Lung (tissue), 11 donors: ENCODE measurements at regions not wholly inside any gene's neighbourhood (a gene's known extent, or its start where the extent isn't known, plus 50 kb on each side); places are given as distances from the start of the nearest gene placed in this dataset.
"Not testable (repeated sequence)": the region's sequence is repeated elsewhere in the genome, so short reads cannot be mapped to it uniquely, and the experiment has no call there.

ENCODE experiments used
- ATAC-seq: fragments of 200-7000 bp; cut with Tn5 transposase; one replicate; pipeline ENCODE4 v1.9.1; 2020; ENCODE audit warnings: moderate number of reproducible peaks; ENCODE audit not compliant: insufficient read depth, low FRiP score
- DNase-seq, 3 donors: peaks; one replicate each; pipeline ENCODE4 v3.0.0-alpha.2; 2013 to 2017
- H3K27ac ChIP-seq, 2 donors: one replicate each; pipeline ENCODE4 v1.5.1; 2013; ENCODE audit warnings: mild to moderate bottlenecking in 2 of 2, moderate library complexity in 2 of 2, control low read depth in 1 of 2, inconsistent platforms in 1 of 2, low read depth in 1 of 2, low read length in 1 of 2
- H3K27me3 ChIP-seq, 3 donors: one replicate each; pipeline ENCODE4 v1.5.1; 2013; ENCODE audit warnings: low read length in 2 of 3; ENCODE audit not compliant: control insufficient read depth in 3 of 3, insufficient read depth in 3 of 3
- H3K36me3 ChIP-seq, 4 donors: one replicate each; pipeline ENCODE4 v1.5.1; 2013; ENCODE audit warnings: low read length in 4 of 4, mild to moderate bottlenecking in 1 of 4, moderate library complexity in 1 of 4; ENCODE audit not compliant: control insufficient read depth in 4 of 4, insufficient read depth in 4 of 4
- H3K4me1 ChIP-seq, 5 donors: one replicate each; pipeline ENCODE4 v1.5.1; 2013; ENCODE audit warnings: low read length in 5 of 5, mild to moderate bottlenecking in 2 of 5, moderate library complexity in 1 of 5; ENCODE audit not compliant: control insufficient read depth in 5 of 5, insufficient read depth in 5 of 5
- H3K4me3 ChIP-seq: one replicate; pipeline ENCODE4 v1.5.1; 2013; ENCODE audit warnings: mild to moderate bottlenecking, control low read depth, moderate library complexity
- H3K9ac ChIP-seq, 2 donors: one replicate each; pipeline ENCODE4 v1.5.1; 2013; ENCODE audit warnings: low read length in 2 of 2, control low read depth in 1 of 2; ENCODE audit not compliant: insufficient read depth in 1 of 2
- H3K9me3 ChIP-seq, 4 donors: one replicate each; pipeline ENCODE4 v1.5.1; 2013; ENCODE audit warnings: low read length in 3 of 4, mild to moderate bottlenecking in 1 of 4, moderate library complexity in 1 of 4; ENCODE audit not compliant: control insufficient read depth in 4 of 4, insufficient read depth in 3 of 4
- CTCF ChIP-seq: IDR thresholded peaks from 2 replicates; pipeline ENCODE4 v1.5.1; 2012; ENCODE audit warnings: mild to moderate bottlenecking; ENCODE audit errors: control extremely low read depth, extremely low read depth
- WGBS, 2 donors: extraction: QIAGEN DNeasy Blood & Tissue Kit; methylation state at CpG; one replicate each; pipeline ENCODE4 v1.1.7; 2013; 5-methylcytosine and 5-hydroxymethylcytosine counted together
- donor health status: control.
- donor health status: control.
- donor health status: Bipolar disorder and iron deficiency.
- donor health status: healthy.
- donor health status: DM: yes; HTN: yes; CAD: no.

DNA sequence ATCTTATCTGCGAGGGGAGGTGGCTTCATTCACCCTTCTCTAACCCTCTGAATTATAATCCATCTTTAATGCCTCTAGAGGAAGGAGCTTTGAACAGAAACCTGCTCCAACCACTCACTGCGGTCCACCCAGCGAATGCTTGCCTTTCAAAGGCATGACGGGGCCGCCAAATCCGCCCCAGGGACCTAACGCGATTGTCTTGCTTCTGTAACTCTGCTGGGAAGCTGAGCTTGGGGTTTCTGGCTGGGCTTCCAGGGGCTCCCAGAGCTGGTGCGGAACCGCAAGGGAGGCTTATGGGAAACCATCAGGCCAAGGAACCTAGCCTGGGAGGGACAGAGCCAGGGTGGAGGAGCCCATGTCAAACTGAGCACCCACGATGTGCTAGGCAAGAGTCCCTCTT lies 231.2 kb upstream of the LHX5 start:
- no peaks in the 10 kb centered on the region for H3K36me3 ChIP-seq
- peaks cover 0 to 10% (median 0%) of the 10 kb centered on the region in 4 donors for H3K9me3 ChIP-seq
- no peak overlapping the region for H3K9ac ChIP-seq
- DNase-seq (no peak), ATAC-seq (no peak)
- H3K4me1 ChIP-seq, result peaks cover 0 to 2% (median 0%) of the 10 kb centered on the region in 5 donors
- H3K27ac ChIP-seq, result no peak overlapping the region
- H3K27me3 ChIP-seq, result peaks cover 5 to 45% (median 8%) of the 10 kb centered on the region in 3 donors
- WGBS, 2 donors, result 68 to 79% methylated on average over 11 of the region's 11 CpGs
- H3K4me3 ChIP-seq, result no peak overlapping the region
- TF ChIP-seq CTCF, result no peak

DNA sequence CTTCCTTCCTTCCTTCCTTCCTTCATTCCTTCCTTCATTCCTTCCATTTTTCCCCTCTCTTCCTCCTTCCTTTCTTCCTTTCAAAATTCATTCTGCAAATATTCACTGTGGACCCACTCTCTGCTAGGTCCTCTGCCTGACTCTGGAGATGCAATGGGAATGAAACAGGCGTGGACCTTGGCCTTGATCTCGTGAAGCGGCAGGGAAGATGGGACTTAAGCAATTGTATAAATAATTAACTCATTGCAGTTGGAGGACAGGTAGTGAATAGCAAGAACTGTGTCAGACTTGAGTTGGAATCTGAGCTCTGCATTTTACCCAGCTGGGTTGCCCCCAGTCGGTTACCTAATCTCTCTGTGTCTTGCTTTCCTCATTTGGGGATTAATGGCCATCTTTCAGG lies 230.6 kb upstream of the LHX5 start:
- DNase-seq (no peak), ATAC-seq (no peak)
- Histone ChIP-seq H3K36me3 (no peaks in the 10 kb centered on the region), H3K27me3 (peaks cover 5 to 45% (median 8%) of the 10 kb centered on the region in 3 donors), H3K27ac (no peak overlapping the region), H3K4me1 (peaks cover 0 to 2% (median 0%) of the 10 kb centered on the region in 5 donors), H3K9me3 (peaks cover 0 to 10% (median 0%) of the 10 kb centered on the region in 4 donors), H3K4me3 (no peak overlapping the region), H3K9ac (no peak overlapping the region)
- WGBS, 2 donors, result 67 to 83% methylated on average over 4 of the region's 4 CpGs
- TF ChIP-seq CTCF, result no peak

DNA sequence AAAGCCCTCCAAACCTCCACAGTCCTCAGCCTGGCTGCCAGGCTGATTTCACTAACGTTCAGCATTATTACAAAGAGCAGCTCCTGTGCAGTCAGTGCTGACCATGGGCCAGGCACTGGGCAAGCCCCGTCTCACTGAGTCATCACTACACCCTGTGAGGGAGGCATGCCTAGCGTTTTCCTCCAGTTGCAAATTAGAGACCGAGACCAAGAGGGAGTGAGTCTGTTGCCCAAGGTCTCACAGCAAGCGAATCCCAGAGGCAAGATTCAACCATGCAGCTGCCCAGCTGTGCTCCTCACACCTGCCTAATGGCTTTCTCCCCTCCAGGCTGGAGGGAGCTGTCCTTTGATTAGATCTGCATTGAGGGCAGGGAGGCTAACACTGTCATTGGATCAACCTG lies 229.3 kb upstream of the LHX5 start:
- DNase-seq, result no peak
- no peaks in the 10 kb centered on the region for H3K36me3 ChIP-seq
- H3K4me1 ChIP-seq, result peaks cover 0 to 2% (median 0%) of the 10 kb centered on the region in 5 donors
- TF ChIP-seq CTCF, result no peak
- H3K27me3 ChIP-seq, result peaks cover 5 to 37% (median 8%) of the 10 kb centered on the region in 3 donors
- no peak overlapping the region for H3K4me3 ChIP-seq
- WGBS, 2 donors, result 15 to 18% methylated on average over 5 of the region's 5 CpGs
- no peak for ATAC-seq
- H3K9me3 ChIP-seq, result peaks cover 0 to 10% (median 0%) of the 10 kb centered on the region in 4 donors
- H3K9ac ChIP-seq, result no peak overlapping the region
- no peak overlapping the region for H3K27ac ChIP-seq

GRCh38 chr12:113699984-113700383 lies 228.3 kb upstream of the LHX5 start:
- 62 to 68% methylated on average over 3 of the region's 3 CpGs for WGBS, 2 donors
- Histone ChIP-seq H3K9me3 (peaks cover 0 to 10% (median 0%) of the 10 kb centered on the region in 4 donors), H3K27me3 (peaks cover 0 to 35% (median 8%) of the 10 kb centered on the region in 3 donors)
- not testable (repeated sequence) for DNase-seq, H3K4me3 ChIP-seq, H3K9ac ChIP-seq, H3K27ac ChIP-seq, H3K4me1 ChIP-seq, ATAC-seq, H3K36me3 ChIP-seq
